SK-N-MC (cell line): ENCODE measurements at regions not wholly inside any gene's neighbourhood (a gene's known extent, or its start where the extent isn't known, plus 50 kb on each side); places are given as distances from the start of the nearest gene placed in this dataset.

Experiments
- EZH2 ChIP-seq: fragments of 200-600 bp; sonication (generic); IDR thresholded peaks from one replicate; pipeline ENCODE4 v1.6.1; 2017; ENCODE audit warnings: antibody characterized with exemption
- FOXP2 ChIP-seq: optimal IDR thresholded peaks from 2 replicates; pipeline ENCODE3; 2011; ENCODE audit warnings: mild to moderate bottlenecking, moderate library complexity; ENCODE audit not compliant: insufficient read depth; ENCODE audit errors: extremely low read length, control extremely low read depth
- POLR2AphosphoS5 ChIP-seq: IDR thresholded peaks from 2 replicates; pipeline ENCODE4 v1.6.1; 2012; ENCODE audit warnings: mild to moderate bottlenecking, low read depth, low read length, borderline replicate concordance

- TF ChIP-seq EZH2 (no peak), POLR2AphosphoS5 (no peak), FOXP2 (no peak)
Measured at GRCh38 chr1:208756339-208756981, 512.3 kb upstream of the PLXNA2 start.
